Stimulated activated CD4-positive, alpha-beta T cell treated with anti-CD3 and anti-CD28 coated beads, Interleukin-15, amount 100 ng/mL, for 24 hours (primary cell): ENCODE measurements at regions not wholly inside any gene's neighbourhood (a gene's known extent, or its start where the extent isn't known, plus 50 kb on each side); places are given as distances from the start of the nearest gene placed in this dataset.
A peak's percentile ranks its signal among the peaks of the same experiment; 100 is the strongest.

Experiments used
- DNase-seq: peaks from one replicate; pipeline ENCODE4 v3.0.0-alpha.2; 2020

GRCh38 chr1:221164951-221165838 lies 286.0 kb downstream of the HLX start:
- no peak for DNase-seq

DNA sequence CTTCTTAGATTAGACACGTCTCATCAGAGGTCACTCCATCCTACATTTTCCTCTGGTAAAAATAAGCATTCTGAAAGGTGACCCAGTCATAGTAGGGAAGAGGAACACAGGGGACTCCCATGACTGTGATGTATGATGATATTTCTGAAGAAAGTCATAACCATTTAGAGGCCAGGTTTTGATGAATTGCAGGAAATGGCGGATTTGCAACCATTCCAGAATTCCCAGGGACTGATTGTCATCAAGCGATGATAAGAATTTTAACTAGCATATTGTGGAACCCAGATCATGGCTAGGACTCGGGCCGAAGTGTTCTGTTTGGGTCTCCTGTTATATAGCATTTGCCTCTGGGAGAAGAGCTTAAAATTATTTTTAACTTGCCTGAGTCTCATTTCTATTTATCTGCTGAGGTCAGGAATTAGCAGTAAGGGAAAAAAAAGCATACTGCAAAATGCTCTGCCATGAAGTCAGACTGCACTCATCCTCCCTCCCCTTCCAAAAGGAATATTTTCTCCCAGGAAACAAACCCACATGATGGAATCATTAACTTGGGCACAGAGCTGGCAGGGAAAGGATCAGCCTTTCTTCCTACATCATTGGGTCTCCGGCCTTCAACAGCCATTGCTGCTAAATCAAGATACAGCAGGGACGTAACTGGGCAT lies 286.7 kb downstream of the HLX start:
- no peak for DNase-seq

DNA sequence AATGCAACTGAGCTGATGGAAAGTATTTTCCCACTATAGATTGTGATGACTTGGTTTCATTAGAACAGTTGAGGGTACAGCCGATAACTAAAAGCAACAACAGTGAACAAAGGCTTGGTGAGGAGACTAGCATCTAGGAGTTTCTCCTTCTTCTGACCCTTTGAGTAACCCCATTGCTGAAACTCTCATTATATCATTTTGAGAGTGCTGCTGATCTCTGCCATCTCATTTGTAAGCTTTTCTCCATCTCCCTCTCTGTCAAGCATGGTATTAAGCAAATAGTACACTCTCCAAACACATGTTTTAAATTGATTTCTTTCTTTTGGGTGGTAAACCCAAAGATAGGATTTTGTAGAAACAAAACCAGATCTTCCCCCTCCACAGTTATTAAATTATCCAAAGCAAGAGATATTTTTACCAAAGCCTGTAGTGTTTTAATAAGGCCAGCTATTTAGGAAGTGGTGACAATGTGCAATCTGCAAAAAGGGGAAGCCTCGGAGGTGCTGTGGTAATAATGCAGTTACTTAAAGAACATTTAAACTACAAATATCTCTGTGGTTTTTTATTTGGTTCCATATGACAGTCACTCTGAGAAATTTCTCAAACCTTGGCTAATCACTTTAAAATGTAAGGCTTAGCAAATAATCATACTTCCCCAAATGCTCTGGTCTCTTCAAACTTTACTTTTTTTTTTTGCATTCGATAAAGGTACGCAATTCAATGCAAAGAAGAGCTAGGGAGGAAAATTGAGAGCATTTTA lies 287.5 kb downstream of the HLX start:
- DNase-seq: no peak

DNA sequence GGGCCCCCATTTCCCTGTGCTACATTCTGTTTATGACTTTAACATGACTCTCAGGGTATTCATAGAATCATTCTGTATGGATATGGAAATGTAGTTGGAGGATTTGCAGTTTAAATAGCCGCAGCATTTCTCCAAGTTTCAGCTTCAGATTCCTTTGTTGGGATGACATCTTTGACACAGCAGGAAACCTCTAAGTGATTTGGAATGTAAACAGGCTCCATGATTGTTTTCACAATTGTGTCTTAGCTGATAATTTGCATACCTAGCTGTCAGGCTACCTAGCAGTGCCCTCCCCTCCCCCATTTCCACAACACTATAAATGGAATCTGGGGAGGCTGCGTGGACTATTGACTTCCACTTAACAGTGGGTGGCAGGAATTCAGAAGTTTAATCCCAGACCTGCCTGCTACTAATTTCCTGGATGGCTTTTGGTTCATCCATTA lies 290.2 kb downstream of the HLX start:
- DNase-seq: no peak

DNA sequence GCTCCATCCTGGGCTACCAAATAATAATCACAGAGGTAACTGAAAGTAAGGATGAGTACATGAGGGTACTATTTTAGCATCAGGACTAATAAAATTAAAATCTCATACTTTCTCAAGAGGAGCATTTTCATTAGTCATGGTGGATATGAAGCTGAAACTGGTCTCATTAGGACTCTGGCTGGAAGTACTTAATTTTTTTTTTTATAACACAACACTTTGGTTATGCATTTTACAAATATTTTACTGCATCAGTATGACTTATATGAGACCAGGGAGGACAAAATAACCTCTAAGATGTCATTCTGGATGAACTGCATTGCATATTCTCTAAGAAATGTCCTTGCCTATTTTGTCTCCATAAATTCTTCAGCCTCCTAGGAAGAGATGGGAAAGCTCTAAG lies 290.9 kb downstream of the HLX start:
- DNase-seq: no peak

DNA sequence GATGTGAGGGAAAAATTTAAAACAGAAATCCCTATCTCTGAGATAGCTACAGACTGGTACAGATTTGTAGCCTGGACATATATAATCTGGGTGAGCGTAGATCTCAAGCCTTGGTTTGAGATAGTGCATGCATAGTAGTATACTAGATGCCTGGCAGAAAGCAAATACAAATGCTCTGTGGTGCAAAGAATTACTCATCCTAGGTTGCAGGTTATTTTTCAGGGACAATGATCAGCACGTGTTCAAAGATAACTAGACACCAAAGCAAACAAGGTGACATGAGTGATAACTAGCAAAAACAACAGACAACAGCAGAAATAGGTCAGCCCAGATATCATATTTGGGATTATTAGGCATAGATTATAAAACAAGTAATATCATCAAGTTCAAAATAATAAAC lies 292.5 kb downstream of the HLX start:
- DNase-seq: no peak

DNA sequence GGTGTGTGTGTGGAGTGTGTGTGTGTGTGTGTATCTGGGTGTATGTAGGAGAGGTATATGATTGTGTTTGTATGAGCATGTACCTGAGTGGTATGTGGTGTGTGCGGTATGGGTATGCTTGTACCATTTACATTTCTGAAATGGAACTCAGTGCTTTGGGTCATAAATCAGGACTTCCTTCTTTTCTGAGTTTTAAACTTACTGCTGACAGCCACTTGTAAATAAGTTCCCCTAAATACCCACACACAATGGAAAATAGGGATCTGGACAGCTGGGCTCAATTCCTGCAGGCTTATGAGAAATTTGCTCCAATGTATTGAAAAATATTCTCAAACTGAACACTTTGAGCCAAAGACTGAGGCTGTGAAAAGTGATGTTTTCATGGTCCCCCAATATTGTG lies 293.6 kb downstream of the HLX start:
- no peak for DNase-seq

- no peak for DNase-seq
Measured at GRCh38 chr1:221174330-221174993, 295.2 kb downstream of the HLX start.

DNA sequence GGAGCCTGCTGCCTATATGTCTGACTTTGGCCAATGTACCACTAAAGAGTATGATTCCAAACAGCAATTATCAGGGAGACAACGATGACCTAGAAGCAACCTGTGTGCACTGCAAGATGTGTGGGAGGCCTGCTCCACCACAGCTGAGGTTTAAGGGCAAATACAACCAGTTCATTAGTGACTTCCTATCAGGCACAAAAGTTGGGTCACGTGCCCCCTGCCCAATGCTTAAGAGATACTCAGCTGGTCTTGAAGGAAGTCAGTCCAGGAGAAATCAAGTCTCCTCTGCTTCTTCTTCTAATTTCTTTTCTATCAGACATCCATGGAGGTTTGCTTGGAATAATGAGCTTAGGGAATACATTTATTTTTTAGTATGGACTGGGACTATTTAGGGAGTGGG lies 296.0 kb downstream of the HLX start:
- no peak for DNase-seq

- DNase-seq: no peak
Measured at GRCh38 chr1:221180704-221181368, 301.6 kb downstream of the HLX start.

GRCh38 chr1:221182791-221183533 lies 303.7 kb downstream of the HLX start:
- DNase-seq: no peak

GRCh38 chr1:221184131-221184794 lies 305.0 kb downstream of the HLX start:
- no peak for DNase-seq

DNA sequence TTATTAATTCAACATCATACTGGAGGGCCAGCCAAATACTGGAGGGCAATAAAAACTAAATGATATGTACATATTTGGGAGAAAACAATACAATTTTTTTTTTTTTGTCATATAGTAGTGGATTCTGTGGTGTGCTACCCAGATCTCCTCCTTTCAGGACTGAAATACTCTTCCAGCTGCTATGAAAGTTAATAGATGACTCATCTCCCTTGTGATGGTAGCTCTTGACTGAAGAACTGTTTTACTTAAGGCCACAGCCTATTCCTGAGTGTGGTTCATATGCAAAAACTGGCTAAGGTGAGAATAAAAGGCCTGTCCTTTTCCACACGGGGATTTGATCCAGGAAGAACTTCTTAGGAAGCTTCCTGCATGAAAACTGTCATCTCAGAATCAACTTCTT lies 307.9 kb downstream of the HLX start:
- no peak for DNase-seq

- no peak for DNase-seq
Measured at GRCh38 chr1:221188458-221188857, 309.2 kb downstream of the HLX start.

DNA sequence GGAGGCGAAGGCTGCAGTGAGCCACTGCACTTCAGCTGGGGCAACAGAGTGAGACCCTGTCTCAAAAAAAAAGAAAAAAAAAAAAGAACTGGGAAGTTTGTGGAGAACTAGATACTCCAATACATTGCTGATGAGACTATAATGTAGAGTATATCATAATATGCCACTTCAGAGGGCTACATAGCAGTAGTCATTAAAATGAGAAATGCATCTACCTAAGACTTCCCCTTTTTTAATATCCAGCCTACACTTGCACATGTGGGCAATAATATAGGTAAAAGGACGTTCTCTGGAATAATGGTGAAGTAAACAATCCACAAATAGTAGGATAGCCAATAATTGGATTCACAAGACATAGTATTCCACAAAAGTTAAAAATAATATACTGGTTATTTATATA lies 311.0 kb downstream of the HLX start:
- no peak for DNase-seq

- DNase-seq: no peak
Measured at GRCh38 chr1:221192055-221192454, 312.8 kb downstream of the HLX start.

GRCh38 chr1:221200464-221200863 lies 321.2 kb downstream of the HLX start:
- no peak for DNase-seq

GRCh38 chr1:221201773-221202172 lies 322.5 kb downstream of the HLX start:
- DNase-seq: no peak

- DNase-seq: peak; percentile 81
Measured at GRCh38 chr1:221203224-221204054, 324.2 kb downstream of the HLX start.
